HEK293 (cell line): ENCODE measurements at regions not wholly inside any gene's neighbourhood (a gene's known extent, or its start where the extent isn't known, plus 50 kb on each side); places are given as distances from the start of the nearest gene placed in this dataset.

Source experiments
- CTCF ChIP-seq: fragments of 450-650 bp; formaldehyde crosslinking; IDR thresholded peaks from 2 replicates; pipeline ENCODE4 v1.5.1; 2016; ENCODE audit warnings: missing biosample characterization, missing genetic modification characterization
- REST ChIP-seq: fragments of 450-650 bp; formaldehyde crosslinking; IDR thresholded peaks from 2 replicates; pipeline ENCODE4 v1.5.1; 2016; ENCODE audit warnings: missing biosample characterization, missing genetic modification characterization
- YY1 ChIP-seq: fragments of 450-650 bp; formaldehyde crosslinking; IDR thresholded peaks from 2 replicates; pipeline ENCODE4 v1.5.1; 2018; ENCODE audit warnings: missing biosample characterization, missing genetic modification characterization
- ZNF280C ChIP-seq: fragments of 450-650 bp; formaldehyde crosslinking; IDR thresholded peaks from 2 replicates; pipeline ENCODE4 v1.5.1; 2016; ENCODE audit warnings: missing biosample characterization, missing genetic modification characterization
- ZSCAN5A ChIP-seq: fragments of 450-650 bp; formaldehyde crosslinking; IDR thresholded peaks from 2 replicates; pipeline ENCODE4 v1.5.1; 2016; ENCODE audit warnings: missing biosample characterization, missing genetic modification characterization

- TF ChIP-seq ZNF280C (tag by site-specific recombination): no peak
- no peak for TF ChIP-seq YY1 (tag by site-specific recombination)
- TF ChIP-seq CTCF (tag by site-specific recombination): no peak
- TF ChIP-seq ZSCAN5A: no peak
- no peak for TF ChIP-seq REST (tag by site-specific recombination)
Observed at GRCh38 chr15:60280259-60280658, 117.5 kb downstream of the ANXA2 start.
